ENCODE measurements at regions not wholly inside any gene's neighbourhood (a gene's known extent, or its start where the extent isn't known, plus 50 kb on each side); places are given as distances from the start of the nearest gene placed in this dataset.

GRCh38 chr11:32510039-32510438 is 73.6 kb upstream of the EIF3M start (continued):
- TF ChIP-seq REST (IDR thresholded peaks at IDR 0.05; ENCODE audit: low read depth, low read length) (no peak), TAF1 (IDR thresholded peaks at IDR 0.05; ENCODE audit: borderline replicate concordance, low read depth, low read length) (no peak), POLR2AphosphoS5 (IDR thresholded peaks at IDR 0.05; ENCODE audit: low read depth, low read length) (no peak), MEF2A (IDR thresholded peaks at IDR 0.05; ENCODE audit: borderline replicate concordance, low read depth) (no peak), FOXJ3 (CRISPR knock-in tag; IDR thresholded peaks at IDR 0.05) (no peak), YY1 (IDR thresholded peaks at IDR 0.05; ENCODE audit: low read depth) (no peak)

DNA sequence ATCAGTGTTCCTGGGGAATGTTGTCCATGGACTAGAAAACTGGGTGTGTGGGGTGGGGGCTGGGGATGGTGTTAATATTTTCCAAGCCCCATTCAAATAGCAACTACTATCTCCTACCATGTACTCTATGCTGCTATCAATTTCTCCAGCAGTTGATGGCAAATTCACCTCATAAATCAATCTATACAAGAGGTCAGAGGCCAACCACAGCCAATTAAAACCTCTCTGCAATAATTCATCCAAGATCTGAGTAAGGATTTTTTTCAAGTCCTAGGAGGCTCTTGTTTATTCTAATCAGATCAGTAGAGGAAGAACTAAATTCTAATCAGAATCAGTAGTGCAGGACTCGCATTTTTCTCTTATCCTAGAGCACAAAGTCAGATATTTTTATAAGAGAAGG is 73.4 kb upstream of the WT1 start:
- Histone ChIP-seq H4K20me1 (ENCODE audit: insufficient read depth) (no peaks in the 10 kb centered on the region), H2AFZ (ENCODE audit: low read depth) (no peak overlapping the region), H3K4me2 (no peak overlapping the region), H3K9me3 (no peaks in the 10 kb centered on the region), H3K9ac (no peak overlapping the region), H3K4me1 (ENCODE audit: control insufficient read depth in 1 of 2, insufficient read depth in 2 of 2, low read depth in 1 of 2, low read length in 1 of 2) (no peaks in the 10 kb centered on the region; a peak in 1 of 4 replicates), H3K36me3 (replicated peaks in 1 of 2; ENCODE audit: control insufficient read depth in 1 of 2, insufficient read depth in 2 of 2, low read length in 1 of 2) (no peaks in the 10 kb centered on the region), H3K79me2 (ENCODE audit: insufficient read depth) (no peaks in the 10 kb centered on the region), H3K4me3 (ENCODE audit: low read depth in 2 of 2, low read length in 1 of 2) (no peak overlapping the region), H3K27ac (ENCODE audit: low read depth in 2 of 2, low read length in 1 of 2) (no peak overlapping the region), H3F3A (replicated peaks; ENCODE audit: insufficient read depth) (no peaks in the 10 kb centered on the region), H3K9me2 (no peaks in the 10 kb centered on the region), H3K27me3 (ENCODE audit: insufficient read depth) (peaks cover 3% of the 10 kb centered on the region; the same call in 1 of the 2 replicates)
- TF ChIP-seq TCF12 (IDR thresholded peaks at IDR 0.05) (no peak), GATA2 (CRISPR knock-in tag; IDR thresholded peaks at IDR 0.05) (no peak), RCOR1 (IDR thresholded peaks at IDR 0.05; ENCODE audit: low read length) (no peak), MAX (IDR thresholded peaks at IDR 0.05; ENCODE audit: low read depth) (no peak), FOXM1 (IDR thresholded peaks at IDR 0.05; ENCODE audit: low read depth) (no peak), JUND (IDR thresholded peaks at IDR 0.05) (no peak), FOSL2 (IDR thresholded peaks at IDR 0.05; ENCODE audit: borderline replicate concordance, low read depth) (no peak), RXRA (IDR thresholded peaks at IDR 0.05; ENCODE audit: borderline replicate concordance, low read depth) (no peak), FOXJ3 (CRISPR knock-in tag; IDR thresholded peaks at IDR 0.05) (no peak), CTCF (IDR thresholded peaks at IDR 0.05) (no peak), ELF1 (IDR thresholded peaks at IDR 0.05) (no peak), EP300 (IDR thresholded peaks at IDR 0.05; ENCODE audit: borderline replicate concordance in 1 of 2, low read depth in 1 of 2, low read length in 1 of 2) (no peak), GABPA (IDR thresholded peaks at IDR 0.05; ENCODE audit: low read depth) (no peak), NFIC (IDR thresholded peaks at IDR 0.05; ENCODE audit: borderline replicate concordance) (no peak)
- ChIA-PET CTCF (interaction anchor here (1.0 kb wide), 1 partner anchor 185 kb away, joined by 4 read pairs; no protein-coding TSS in a partner anchor), POLR2A (no interaction called here)
- 14% methylated on average over 1 of the region's 1 CpG for WGBS (ENCODE audit: low lambda C conversion rate)
- no peak for DNase-seq
